ENCODE measurements at regions not wholly inside any gene's neighbourhood (a gene's known extent, or its start where the extent isn't known, plus 50 kb on each side); places are given as distances from the start of the nearest gene placed in this dataset.

DNA sequence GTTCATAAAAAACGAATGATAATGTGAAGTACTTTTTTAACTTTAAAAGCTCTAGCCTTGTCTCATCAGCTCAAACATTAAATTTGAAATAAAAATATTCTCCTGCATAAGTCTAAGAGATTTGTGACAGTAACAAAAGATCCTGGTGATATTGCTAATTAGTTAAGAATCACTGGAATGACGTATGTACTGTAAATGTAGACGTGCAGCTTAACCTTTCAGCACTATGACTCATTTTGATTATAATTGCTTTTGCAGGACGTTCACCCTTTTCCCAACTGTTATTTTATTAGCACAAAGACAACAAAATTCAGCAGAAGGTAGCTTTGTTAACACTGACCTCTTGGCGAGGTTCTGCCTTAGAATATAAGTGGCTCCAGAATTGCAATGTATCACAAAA, 68.6 kb downstream of the TENT5A start:
- intact Hi-C loops (cut with DNase I): no loop called here
- Histone ChIP-seq H3K4me3 (no peak overlapping the region), H3K4me1 (no peaks in the 10 kb centered on the region), H3K27ac (no peak overlapping the region), H3K27me3 (no peaks in the 10 kb centered on the region), H3K9me3 (no peaks in the 10 kb centered on the region), H3K36me3 (no peaks in the 10 kb centered on the region)
- TF ChIP-seq, protein P1, sequence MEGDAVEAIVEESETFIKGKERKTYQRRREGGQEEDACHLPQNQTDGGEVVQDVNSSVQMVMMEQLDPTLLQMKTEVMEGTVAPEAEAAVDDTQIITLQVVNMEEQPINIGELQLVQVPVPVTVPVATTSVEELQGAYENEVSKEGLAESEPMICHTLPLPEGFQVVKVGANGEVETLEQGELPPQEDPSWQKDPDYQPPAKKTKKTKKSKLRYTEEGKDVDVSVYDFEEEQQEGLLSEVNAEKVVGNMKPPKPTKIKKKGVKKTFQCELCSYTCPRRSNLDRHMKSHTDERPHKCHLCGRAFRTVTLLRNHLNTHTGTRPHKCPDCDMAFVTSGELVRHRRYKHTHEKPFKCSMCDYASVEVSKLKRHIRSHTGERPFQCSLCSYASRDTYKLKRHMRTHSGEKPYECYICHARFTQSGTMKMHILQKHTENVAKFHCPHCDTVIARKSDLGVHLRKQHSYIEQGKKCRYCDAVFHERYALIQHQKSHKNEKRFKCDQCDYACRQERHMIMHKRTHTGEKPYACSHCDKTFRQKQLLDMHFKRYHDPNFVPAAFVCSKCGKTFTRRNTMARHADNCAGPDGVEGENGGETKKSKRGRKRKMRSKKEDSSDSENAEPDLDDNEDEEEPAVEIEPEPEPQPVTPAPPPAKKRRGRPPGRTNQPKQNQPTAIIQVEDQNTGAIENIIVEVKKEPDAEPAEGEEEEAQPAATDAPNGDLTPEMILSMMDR (IDR thresholded peaks at IDR 0.05): no peak
- TF ChIP-seq POLR2A (IDR thresholded peaks at IDR 0.05): no peak
- ATAC-seq (no peak), DNase-seq (no peak)
- 61% methylated on average over 5 of the region's 5 CpGs for WGBS (ENCODE audit: insufficient coverage, low coverage, low lambda C conversion rate, missing lambda C conversion rate)

DNA sequence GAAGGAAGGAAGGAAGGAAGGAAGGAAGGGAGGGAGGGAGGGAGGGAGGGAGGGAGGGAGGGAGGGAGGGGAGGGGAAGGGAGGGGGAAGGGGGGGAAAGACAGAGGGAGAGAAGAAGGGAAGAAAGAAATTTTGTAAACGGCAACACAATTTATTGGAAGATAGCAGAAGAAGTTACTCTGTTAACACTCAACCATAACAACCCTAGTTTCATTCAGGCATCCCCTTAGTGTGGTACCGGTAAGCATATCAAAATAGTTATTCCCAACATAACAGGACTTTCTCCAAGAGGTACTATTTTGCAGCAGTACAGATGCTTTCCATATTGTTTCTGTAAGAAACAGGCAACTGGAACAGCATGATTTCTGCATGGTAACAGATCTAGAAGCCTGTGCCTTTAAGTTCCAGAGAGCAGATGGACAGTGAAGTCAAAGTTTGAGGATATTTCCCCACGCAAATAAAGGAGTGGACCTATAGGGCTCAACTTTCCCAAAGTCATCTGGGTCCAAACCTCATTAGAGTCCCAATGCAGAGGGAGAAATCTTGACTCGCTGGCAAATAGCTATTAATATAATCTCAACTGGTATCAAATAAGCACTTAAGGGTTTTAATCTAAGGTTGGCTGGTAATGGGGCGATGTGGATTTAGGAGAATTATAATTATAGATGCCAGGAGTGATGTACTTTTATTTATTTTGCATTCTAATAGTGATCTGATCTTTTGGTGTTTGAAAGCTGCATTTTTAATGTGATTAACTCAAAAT, 69.4 kb downstream of the TENT5A start:
- TF ChIP-seq POLR2A (IDR thresholded peaks at IDR 0.05): no peak
- TF ChIP-seq, protein P1 (IDR thresholded peaks at IDR 0.05): no peak
- no peak overlapping the region for H3K4me3 ChIP-seq
- no peaks in the 10 kb centered on the region for H3K9me3 ChIP-seq
- no peak overlapping the region for H3K27ac ChIP-seq
- ATAC-seq: no peak
- no peaks in the 10 kb centered on the region for H3K4me1 ChIP-seq
- no peaks in the 10 kb centered on the region for H3K27me3 ChIP-seq
- intact Hi-C loops (cut with DNase I): no loop called here
- 89% methylated on average over 5 of the region's 5 CpGs for WGBS (ENCODE audit: insufficient coverage, low coverage, low lambda C conversion rate, missing lambda C conversion rate)
- no peak for DNase-seq
- H3K36me3 ChIP-seq: no peaks in the 10 kb centered on the region

- Histone ChIP-seq H3K27me3 (no peaks in the 10 kb centered on the region), H3K27ac (no peak overlapping the region), H3K36me3 (no peaks in the 10 kb centered on the region), H3K4me1 (no peaks in the 10 kb centered on the region), H3K4me3 (no peak overlapping the region), H3K9me3 (no peaks in the 10 kb centered on the region)
- ATAC-seq (no peak), DNase-seq (no peak)
- intact Hi-C loops (cut with DNase I): no loop called here
- TF ChIP-seq POLR2A (IDR thresholded peaks at IDR 0.05): no peak
- TF ChIP-seq, protein P1 (IDR thresholded peaks at IDR 0.05): no peak
These were observed 70.2 kb downstream of the TENT5A start for GRCh38 chr6:81682235-81682795.

DNA sequence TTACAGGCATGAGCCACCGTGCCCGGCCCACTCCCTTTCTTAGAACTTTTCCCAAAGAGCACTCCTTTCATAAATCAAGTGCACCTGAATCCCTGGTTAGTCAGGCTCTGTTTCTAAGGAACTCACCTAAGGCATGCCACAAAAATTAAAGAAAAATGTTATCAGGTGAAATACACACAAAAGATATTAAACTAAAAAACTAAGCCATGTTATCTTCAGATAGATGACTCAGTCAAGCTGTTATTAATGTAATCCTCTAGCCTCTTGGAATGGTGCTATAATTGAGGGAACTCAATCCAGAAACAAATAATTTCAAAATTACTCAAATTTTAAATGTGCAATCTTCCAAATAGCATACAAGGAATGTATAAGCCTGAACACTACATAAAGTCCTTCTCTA, 83.0 kb downstream of the TENT5A start:
- H3K9me3 ChIP-seq: no peaks in the 10 kb centered on the region
- DNase-seq (no peak), ATAC-seq (no peak)
- TF ChIP-seq, protein P1 (IDR thresholded peaks at IDR 0.05): no peak
- no peak for TF ChIP-seq POLR2A (IDR thresholded peaks at IDR 0.05)
- H3K27me3 ChIP-seq: no peaks in the 10 kb centered on the region
- no peak overlapping the region for H3K4me3 ChIP-seq
- H3K4me1 ChIP-seq: no peaks in the 10 kb centered on the region
- H3K36me3 ChIP-seq: no peaks in the 10 kb centered on the region
- H3K27ac ChIP-seq: no peak overlapping the region
- WGBS (ENCODE audit: insufficient coverage, low coverage, low lambda C conversion rate, missing lambda C conversion rate): 80% methylated on average over 2 of the region's 2 CpGs
- intact Hi-C loops (cut with DNase I): no loop called here
